GM23248 (cell line): ENCODE measurements at regions not wholly inside any gene's neighbourhood (a gene's known extent, or its start where the extent isn't known, plus 50 kb on each side); places are given as distances from the start of the nearest gene placed in this dataset.

Experiments
- DNase-seq: peaks from one replicate; pipeline ENCODE4 v3.0.0-alpha.2; 2015
- H2AFZ ChIP-seq: fragments of 200-600 bp; sonication (generic); 2 replicates; pipeline ENCODE4 v1.6.1; 2016; ENCODE audit warnings: antibody characterized with exemption
- H3F3A ChIP-seq: fragments of 200-600 bp; sonication (generic); 2 replicates; pipeline ENCODE4 v1.6.1; 2016; ENCODE audit warnings: mild to moderate bottlenecking, antibody characterized with exemption, mixed run types; ENCODE audit not compliant: insufficient read depth
- H3K27ac ChIP-seq: fragments of 200-600 bp; sonication (generic); 2 replicates; pipeline ENCODE4 v1.5.1; 2016; ENCODE audit warnings: mild to moderate bottlenecking
- H3K27me3 ChIP-seq: fragments of 200-600 bp; sonication (generic); replicated peaks from 2 replicates; pipeline ENCODE4 v1.6.1; 2016; ENCODE audit warnings: mild to moderate bottlenecking; ENCODE audit not compliant: insufficient read depth
- H3K36me3 ChIP-seq: fragments of 200-600 bp; sonication (generic); 2 replicates; pipeline ENCODE4 v1.6.1; 2016; ENCODE audit warnings: low read depth, mild to moderate bottlenecking
- H3K4me1 ChIP-seq: fragments of 200-600 bp; sonication (generic); 2 replicates; pipeline ENCODE4 v1.6.1; 2016; ENCODE audit warnings: mild to moderate bottlenecking; ENCODE audit not compliant: insufficient read depth
- H3K4me2 ChIP-seq: fragments of 200-600 bp; sonication (generic); one replicate; pipeline ENCODE4 v1.6.1; 2016; ENCODE audit warnings: mild to moderate bottlenecking; ENCODE audit not compliant: unreplicated experiment
- H3K4me3 ChIP-seq: fragments of 200-600 bp; sonication (generic); 2 replicates; pipeline ENCODE4 v1.5.1; 2016; ENCODE audit warnings: mild to moderate bottlenecking
- H3K79me2 ChIP-seq: fragments of 200-600 bp; sonication (generic); 2 replicates; pipeline ENCODE4 v1.6.1; 2016; ENCODE audit warnings: mild to moderate bottlenecking; ENCODE audit not compliant: insufficient read depth
- H3K9ac ChIP-seq: fragments of 200-600 bp; sonication (generic); 2 replicates; pipeline ENCODE4 v1.6.1; 2016; ENCODE audit warnings: mild to moderate bottlenecking
- H3K9me2 ChIP-seq: fragments of 200-600 bp; sonication (generic); 2 replicates; pipeline ENCODE4 v1.6.1; 2016; ENCODE audit warnings: mixed run types, mild to moderate bottlenecking, moderate library complexity; ENCODE audit not compliant: insufficient read depth
- H3K9me3 ChIP-seq: fragments of 200-600 bp; sonication (generic); one replicate; pipeline ENCODE4 v1.6.1; 2017; ENCODE audit warnings: low read depth
- H4K20me1 ChIP-seq: fragments of 200-600 bp; sonication (generic); 2 replicates; pipeline ENCODE4 v1.6.0; 2016; ENCODE audit not compliant: insufficient read depth
- EZH2 ChIP-seq: fragments of 200-600 bp; sonication (generic); IDR thresholded peaks from 2 replicates; pipeline ENCODE4 v1.6.1; 2018; ENCODE audit warnings: antibody characterized with exemption, mild to moderate bottlenecking; ENCODE audit not compliant: insufficient read depth, poor library complexity, severe bottlenecking
- EZH2phosphoT487 ChIP-seq: fragments of 200-600 bp; sonication (generic); IDR thresholded peaks from 2 replicates; pipeline ENCODE4 v1.6.1; 2018; ENCODE audit warnings: antibody characterized with exemption, moderate library complexity, mild to moderate bottlenecking, low read depth; ENCODE audit not compliant: insufficient read depth
- WGBS, 2 experiments: methylation state at CpG; one replicate each; pipeline ENCODE4 v1.1.6; 2015 to 2017; ENCODE audit warnings: low lambda C conversion rate in 2 of 2, low coverage in 1 of 2; ENCODE audit errors: missing lambda C conversion rate in 2 of 2; 5-methylcytosine and 5-hydroxymethylcytosine counted together
- in situ Hi-C: fragments of 300-500 bp; cut with MboI; formaldehyde crosslinking; loops from 2 replicates; pipeline ENCODE4 v1.15.0; 2020

- H3K4me1 ChIP-seq: no peaks in the 10 kb centered on the region
- H3K4me3 ChIP-seq: no peak overlapping the region
- H3K9me2 ChIP-seq: no peaks in the 10 kb centered on the region
- H4K20me1 ChIP-seq: no peaks in the 10 kb centered on the region
- no peak overlapping the region for H3K27ac ChIP-seq
- H3K79me2 ChIP-seq: no peaks in the 10 kb centered on the region
- H3F3A ChIP-seq: no peaks in the 10 kb centered on the region
- in situ Hi-C loops: no loop called here
- H3K9ac ChIP-seq: no peak overlapping the region
- WGBS, 2 experiments: 22 to 28% methylated on average over 4 of the region's 4 CpGs
- TF ChIP-seq EZH2phosphoT487 (no peak), EZH2 (no peak)
- no peaks in the 10 kb centered on the region for H3K9me3 ChIP-seq
- H3K4me2 ChIP-seq: no peak overlapping the region
- H3K36me3 ChIP-seq: no peaks in the 10 kb centered on the region
- no peaks in the 10 kb centered on the region for H3K27me3 ChIP-seq
- no peak for DNase-seq
- H2AFZ ChIP-seq: no peak overlapping the region
These were observed 2037.9 kb upstream of the TENM3 start for GRCh38 chr4:180205276-180205675.

GRCh38 chr4:180207921-180208320 is 2035.3 kb upstream of the TENM3 start:
- H3K9me3 ChIP-seq: no peaks in the 10 kb centered on the region
- no peaks in the 10 kb centered on the region for H3K27me3 ChIP-seq
- H3K4me3 ChIP-seq: no peak overlapping the region
- WGBS, 2 experiments: 9 to 14% methylated on average over 1 of the region's 1 CpG
- no peak for DNase-seq
- no peaks in the 10 kb centered on the region for H4K20me1 ChIP-seq
- in situ Hi-C loops: no loop called here
- TF ChIP-seq EZH2 (no peak), EZH2phosphoT487 (no peak)
- H3F3A ChIP-seq: no peaks in the 10 kb centered on the region
- H3K4me2 ChIP-seq: no peak overlapping the region
- no peak overlapping the region for H3K9ac ChIP-seq
- H3K79me2 ChIP-seq: no peaks in the 10 kb centered on the region
- H2AFZ ChIP-seq: no peak overlapping the region
- H3K4me1 ChIP-seq: no peaks in the 10 kb centered on the region
- H3K27ac ChIP-seq: no peak overlapping the region
- no peaks in the 10 kb centered on the region for H3K9me2 ChIP-seq
- no peaks in the 10 kb centered on the region for H3K36me3 ChIP-seq

- whole genome bisulfite sequencing, 2 experiments: 0% methylated on average over 1 of the region's 1 CpG
- no peak overlapping the region for H3K9ac ChIP-seq
- H3K9me3 ChIP-seq: no peaks in the 10 kb centered on the region
- no peaks in the 10 kb centered on the region for H3K4me1 ChIP-seq
- H2AFZ ChIP-seq: no peak overlapping the region
- no peaks in the 10 kb centered on the region for H3K36me3 ChIP-seq
- DNase-seq: no peak
- H3K79me2 ChIP-seq: no peaks in the 10 kb centered on the region
- no peaks in the 10 kb centered on the region for H4K20me1 ChIP-seq
- H3K27me3 ChIP-seq: no peaks in the 10 kb centered on the region
- H3K9me2 ChIP-seq: no peaks in the 10 kb centered on the region
- no peak overlapping the region for H3K27ac ChIP-seq
- in situ Hi-C loops: no loop called here
- H3K4me3 ChIP-seq: no peak overlapping the region
- H3K4me2 ChIP-seq: no peak overlapping the region
- H3F3A ChIP-seq: no peaks in the 10 kb centered on the region
- TF ChIP-seq EZH2phosphoT487: no peak
- no peak for TF ChIP-seq EZH2
These were observed 2026.1 kb upstream of the TENM3 start for GRCh38 chr4:180217070-180217469.

- Histone ChIP-seq H3K9me2 (no peaks in the 10 kb centered on the region), H3K4me1 (no peaks in the 10 kb centered on the region), H4K20me1 (no peaks in the 10 kb centered on the region), H3K9me3 (no peaks in the 10 kb centered on the region), H3F3A (no peaks in the 10 kb centered on the region), H3K9ac (no peak overlapping the region), H2AFZ (no peak overlapping the region), H3K4me3 (no peak overlapping the region), H3K27me3 (no peaks in the 10 kb centered on the region), H3K79me2 (no peaks in the 10 kb centered on the region), H3K27ac (no peak overlapping the region), H3K4me2 (no peak overlapping the region), H3K36me3 (no peaks in the 10 kb centered on the region)
- TF ChIP-seq EZH2phosphoT487: no peak
- no peak for TF ChIP-seq EZH2
- in situ Hi-C loops: no loop called here
- 49 to 55% methylated on average over 3 of the region's 3 CpGs for WGBS, 2 experiments
- DNase-seq: no peak
These were observed 2024.1 kb upstream of the TENM3 start for GRCh38 chr4:180219080-180219479.

- no peak for DNase-seq
- no peak overlapping the region for H3K9ac ChIP-seq
- WGBS, 2 experiments: 0% methylated on average over 1 of the region's 1 CpG
- no peaks in the 10 kb centered on the region for H3K4me1 ChIP-seq
- no peak overlapping the region for H3K4me3 ChIP-seq
- no peaks in the 10 kb centered on the region for H3K27me3 ChIP-seq
- no peak overlapping the region for H3K27ac ChIP-seq
- no peaks in the 10 kb centered on the region for H3K79me2 ChIP-seq
- no peaks in the 10 kb centered on the region for H3K36me3 ChIP-seq
- TF ChIP-seq EZH2phosphoT487: no peak
- TF ChIP-seq EZH2: no peak
- no peaks in the 10 kb centered on the region for H3K9me2 ChIP-seq
- H3K4me2 ChIP-seq: no peak overlapping the region
- no peaks in the 10 kb centered on the region for H4K20me1 ChIP-seq
- no peaks in the 10 kb centered on the region for H3K9me3 ChIP-seq
- no peak overlapping the region for H2AFZ ChIP-seq
- H3F3A ChIP-seq: no peaks in the 10 kb centered on the region
- in situ Hi-C loops: no loop called here
These were observed 2017.2 kb upstream of the TENM3 start for GRCh38 chr4:180225977-180226376.
